ENCODE measurements at regions not wholly inside any gene's neighbourhood (a gene's known extent, or its start where the extent isn't known, plus 50 kb on each side); places are given as distances from the start of the nearest gene placed in this dataset.

DNA sequence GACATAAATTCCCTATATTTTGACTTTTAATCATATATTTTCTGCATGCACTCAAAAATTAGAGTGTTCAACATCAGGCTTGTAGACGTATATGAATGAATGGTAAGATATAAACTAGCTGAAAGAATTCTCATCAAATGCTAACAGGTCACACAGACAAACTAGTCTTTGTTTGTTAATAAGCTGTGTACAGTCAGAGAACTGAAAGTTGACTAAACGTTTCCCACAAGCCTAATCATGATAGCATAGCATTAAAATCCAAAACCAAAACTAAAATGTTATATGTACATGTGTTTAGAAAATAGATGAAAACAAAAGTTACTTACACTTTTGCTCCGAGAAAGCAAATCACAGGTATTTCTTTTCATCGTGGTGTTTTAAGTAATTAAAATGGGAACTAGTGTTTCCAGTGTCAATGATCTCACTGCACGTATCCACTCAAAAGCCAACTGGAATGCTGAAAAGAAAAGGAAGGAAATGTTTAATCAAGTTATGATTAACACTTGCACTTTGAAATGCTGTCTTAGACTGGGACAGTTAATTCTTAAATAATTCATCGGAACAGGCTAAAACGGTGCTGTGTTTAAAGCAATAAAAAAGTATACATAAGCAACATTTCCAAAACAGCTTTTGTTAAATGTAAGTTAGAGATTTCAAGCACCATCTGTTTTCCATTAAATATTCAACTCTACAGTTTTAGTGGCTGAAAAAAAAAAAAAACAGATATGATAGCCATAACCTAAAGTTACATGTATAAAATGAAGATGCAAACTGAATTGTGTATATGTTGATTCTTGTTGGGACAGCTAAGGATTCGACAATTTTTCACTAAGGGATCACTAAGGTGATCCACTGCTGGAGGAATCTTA lies 291.9 kb upstream of the PDE4D start:
- no peak for DNase-seq (ENCODE audit: low read depth)

DNA sequence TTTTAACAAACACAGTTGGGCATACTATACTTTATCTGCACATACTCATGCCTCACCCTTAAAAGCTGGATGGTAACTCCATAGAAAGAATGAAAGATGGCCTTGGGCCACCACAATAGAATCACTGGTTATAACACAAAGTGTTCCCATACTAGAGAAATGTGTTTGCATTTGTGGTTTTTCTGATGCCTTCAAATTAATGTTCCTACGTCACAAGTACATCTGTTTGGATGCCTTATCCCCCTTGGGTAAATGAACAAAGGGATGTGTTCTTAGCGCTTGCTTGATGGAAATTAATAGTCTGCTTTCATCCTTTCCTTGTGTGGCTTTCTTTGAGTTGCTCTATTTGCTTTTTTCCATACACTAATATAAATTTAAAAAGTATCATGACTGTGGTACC lies 291.1 kb upstream of the PDE4D start:
- no peak for DNase-seq (ENCODE audit: low read depth)

DNA sequence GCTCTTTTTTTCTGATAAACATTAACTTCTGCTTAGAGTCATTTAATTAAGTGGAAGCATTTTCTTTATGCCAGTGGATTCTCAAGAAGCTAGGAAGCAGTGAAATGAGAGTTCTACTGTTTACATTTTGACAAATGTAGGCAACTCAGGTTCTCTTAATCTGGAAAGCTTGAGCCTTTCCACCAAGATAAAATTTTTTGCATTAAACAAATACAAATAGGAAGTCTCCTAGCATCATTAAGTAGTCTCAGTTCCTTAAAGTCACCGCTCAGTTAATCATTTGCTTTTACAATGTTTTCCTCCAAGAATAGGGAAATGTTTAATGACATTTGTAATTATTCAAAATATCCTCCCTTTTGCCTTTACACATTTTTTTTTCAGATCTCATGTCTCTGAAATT lies 290.4 kb upstream of the PDE4D start:
- DNase-seq (ENCODE audit: low read depth), result no peak

- DNase-seq (ENCODE audit: low read depth), result no peak
Measured at GRCh38 chr5:60178101-60178500, 284.6 kb upstream of the PDE4D start.

- DNase-seq (ENCODE audit: low read depth), result no peak
Measured at GRCh38 chr5:60177596-60177995, 284.1 kb upstream of the PDE4D start.

DNA sequence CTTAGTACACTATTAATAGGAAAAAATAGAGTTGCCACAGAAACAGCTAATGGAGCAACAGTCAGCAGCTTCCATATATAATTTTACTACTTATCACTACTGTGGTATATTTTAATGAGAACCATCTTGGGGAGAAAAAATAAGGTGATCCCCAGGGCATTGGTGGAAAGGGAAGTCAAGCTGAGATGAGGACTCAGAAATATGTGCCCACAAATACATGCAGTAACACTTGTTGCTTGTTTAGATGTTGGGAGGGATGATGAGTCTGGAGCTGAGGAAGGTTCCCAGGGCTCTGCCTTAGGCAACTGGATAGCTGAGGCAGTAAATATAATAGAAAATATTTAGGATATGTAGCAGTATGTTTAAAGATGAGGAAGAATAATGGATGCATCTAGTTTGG lies 280.1 kb upstream of the PDE4D start:
- no peak for DNase-seq (ENCODE audit: low read depth)

DNA sequence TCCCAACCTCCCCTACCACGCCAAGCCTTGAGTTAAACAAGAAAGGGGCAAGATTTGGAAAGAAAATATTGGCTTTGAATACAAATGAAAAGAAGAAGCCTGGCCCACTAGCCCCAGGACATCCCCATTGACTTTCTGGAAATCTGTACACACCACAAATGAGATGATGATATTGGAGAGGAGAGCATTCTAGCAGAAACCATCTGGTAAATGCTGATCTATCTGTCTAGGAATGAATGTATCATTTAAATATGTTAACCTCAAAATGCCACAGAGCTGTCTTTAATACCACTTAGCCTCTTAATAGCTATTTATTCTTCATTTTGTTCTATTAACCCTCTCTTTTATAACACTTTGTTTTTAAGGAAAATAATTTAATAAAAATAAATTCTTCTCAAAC lies 270.2 kb upstream of the PDE4D start:
- DNase-seq (ENCODE audit: low read depth), result no peak

- DNase-seq (ENCODE audit: low read depth), result no peak
Measured at GRCh38 chr5:60162441-60162840, 268.9 kb upstream of the PDE4D start.

DNA sequence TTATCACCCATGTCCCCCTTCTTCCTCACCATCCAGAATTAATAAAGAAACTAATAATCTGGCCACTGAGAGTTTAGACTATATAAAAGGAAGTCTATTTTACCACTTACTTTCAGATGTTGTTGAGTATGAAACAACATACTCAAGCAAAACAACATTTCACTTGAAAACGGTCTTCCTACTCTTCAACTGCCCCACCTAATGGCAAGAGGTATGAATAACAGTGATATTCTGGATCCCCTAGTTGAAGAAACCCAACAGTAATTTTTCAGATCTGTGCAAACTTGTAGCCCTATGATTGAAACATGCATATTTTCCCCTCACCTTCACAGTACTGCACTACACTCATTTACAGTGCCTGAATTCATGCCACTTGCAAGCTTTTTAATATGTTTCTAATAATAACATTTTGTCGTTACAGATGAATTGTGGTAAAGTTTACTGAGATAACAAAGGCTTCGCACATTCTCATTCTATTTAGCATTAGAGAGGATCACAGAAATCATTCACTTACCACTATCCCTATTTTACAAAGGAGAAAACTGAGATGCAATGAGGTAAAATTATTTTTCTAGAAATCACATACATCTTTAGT lies 267.9 kb upstream of the PDE4D start:
- DNase-seq (ENCODE audit: low read depth), result no peak

DNA sequence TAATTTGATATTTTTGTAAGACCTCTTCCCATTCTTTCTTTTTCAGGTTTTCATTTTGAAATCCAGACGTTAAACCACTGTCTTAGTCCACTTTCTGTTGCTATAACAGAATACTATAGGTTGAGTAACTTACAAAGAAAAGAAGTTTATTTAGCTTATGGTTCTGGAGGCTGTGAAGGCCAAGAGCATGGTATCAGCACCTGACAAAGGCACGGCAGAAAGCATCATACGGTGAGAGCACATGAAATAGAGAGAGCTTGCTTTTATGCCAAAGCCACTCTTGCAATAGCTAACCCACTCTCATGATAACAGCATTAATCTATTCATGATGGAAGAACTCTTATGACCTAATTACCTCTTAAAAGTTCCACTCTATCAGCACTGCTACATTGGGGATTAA lies 255.6 kb upstream of the PDE4D start:
- DNase-seq (ENCODE audit: low read depth), result no peak

DNA sequence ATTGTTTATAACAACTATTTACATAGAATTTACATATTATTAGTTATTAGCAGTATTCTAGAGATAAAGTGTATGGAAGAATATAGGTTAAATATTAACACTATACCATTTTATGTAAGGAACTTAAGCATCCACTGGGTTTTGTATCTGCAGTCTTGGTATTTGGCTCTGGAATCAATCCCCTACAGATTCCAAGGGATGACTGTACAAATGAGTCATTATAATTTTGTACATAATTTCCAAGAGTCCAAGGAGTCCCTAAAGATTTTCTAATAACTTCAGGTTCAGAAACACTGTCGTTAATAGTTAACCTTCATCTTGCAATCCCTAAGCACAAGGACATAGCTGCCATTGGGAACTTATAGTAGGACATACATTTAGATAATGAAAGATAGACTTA lies 254.8 kb upstream of the PDE4D start:
- no peak for DNase-seq (ENCODE audit: low read depth)

- no peak for DNase-seq (ENCODE audit: low read depth)
Measured at GRCh38 chr5:60147791-60148190, 254.3 kb upstream of the PDE4D start.

DNA sequence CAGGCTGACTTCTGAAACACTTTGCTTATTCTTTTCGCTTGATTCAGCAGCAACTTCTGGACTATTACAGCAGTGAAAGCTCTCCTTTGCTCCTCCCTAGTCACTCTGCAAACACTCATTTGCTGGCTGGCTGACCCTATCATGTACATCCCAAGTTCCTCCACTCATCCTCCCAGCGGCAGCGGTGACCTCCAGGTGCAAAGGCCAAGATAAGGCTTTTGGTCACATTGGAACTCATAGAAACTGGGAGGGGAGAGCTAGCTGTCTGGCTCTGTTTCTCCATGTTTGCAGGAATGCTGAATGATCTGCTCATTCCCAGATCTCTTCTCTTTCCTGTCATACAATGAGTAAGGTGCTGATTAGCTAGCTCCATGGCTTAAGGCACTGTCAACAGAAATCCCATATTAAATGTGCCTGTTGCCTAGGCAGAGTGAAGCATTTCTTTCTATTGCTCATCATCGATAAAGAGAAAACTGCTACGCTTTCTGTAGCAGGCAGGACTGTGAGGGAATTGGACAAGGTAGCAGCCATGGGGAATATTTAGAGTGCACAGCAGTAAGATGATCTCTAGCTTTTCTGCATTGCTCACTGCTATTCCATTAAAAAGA lies 250.5 kb upstream of the PDE4D start:
- DNase-seq (ENCODE audit: low read depth), result no peak

DNA sequence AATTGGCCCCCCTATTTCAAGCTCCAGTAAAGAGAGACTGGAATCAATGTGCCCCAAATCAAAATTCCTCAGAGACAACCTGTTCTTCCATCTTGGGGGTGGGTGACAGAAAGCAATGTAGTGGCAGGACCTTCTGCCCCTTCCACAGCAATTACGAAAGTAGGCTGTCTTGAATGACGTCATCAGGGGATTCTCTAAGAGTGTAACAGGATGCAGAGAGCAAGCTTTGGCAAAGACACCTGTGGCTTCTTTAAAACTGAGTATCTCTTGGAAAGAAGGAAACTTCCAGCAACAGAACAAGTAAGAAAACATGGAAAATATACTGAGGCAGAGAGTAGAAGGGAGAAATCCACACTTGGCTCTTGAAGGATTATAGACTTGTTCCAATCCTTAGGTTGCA lies 247.6 kb upstream of the PDE4D start:
- no peak for DNase-seq (ENCODE audit: low read depth)

- DNase-seq (ENCODE audit: low read depth), result no peak
Measured at GRCh38 chr5:60136841-60137240, 243.3 kb upstream of the PDE4D start.

DNA sequence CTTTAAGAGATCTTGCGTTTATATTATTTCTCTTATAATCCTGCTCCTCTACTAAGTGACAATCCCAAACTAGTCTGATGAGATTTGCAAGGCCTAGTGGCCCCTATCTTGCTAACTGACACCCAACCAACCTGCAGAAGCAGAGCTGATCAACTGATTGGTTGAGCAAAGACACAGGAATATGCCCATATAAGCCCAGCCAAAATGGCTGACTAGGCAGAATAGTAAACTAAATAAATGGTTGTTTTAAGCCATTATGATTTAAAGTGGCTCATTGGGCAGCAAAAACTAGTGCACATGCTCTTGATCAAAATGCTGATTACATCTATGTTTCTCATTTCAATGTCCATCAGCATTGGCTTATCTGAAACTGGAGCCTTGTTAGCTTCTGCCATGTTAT lies 238.0 kb upstream of the PDE4D start:
- DNase-seq (ENCODE audit: low read depth), result no peak

DNA sequence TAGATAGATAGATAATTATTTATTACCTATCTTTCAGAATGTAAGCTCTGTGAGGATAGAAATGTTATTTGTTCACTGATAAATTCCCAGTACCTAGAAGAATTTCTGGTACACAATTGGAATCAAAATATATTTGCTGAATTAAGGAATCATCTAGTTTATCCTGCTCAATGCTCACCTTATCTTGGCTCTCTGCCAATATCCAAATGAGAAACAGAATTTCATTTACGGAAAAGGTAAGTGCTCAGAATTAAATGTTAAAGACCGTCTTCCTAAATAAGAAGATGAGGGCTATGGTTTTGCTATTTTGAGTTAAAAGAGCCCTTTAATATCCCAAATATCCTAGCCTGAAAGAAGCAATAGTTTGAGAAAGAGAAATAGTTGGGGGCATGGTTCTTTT lies 232.1 kb upstream of the PDE4D start:
- no peak for DNase-seq (ENCODE audit: low read depth)

DNA sequence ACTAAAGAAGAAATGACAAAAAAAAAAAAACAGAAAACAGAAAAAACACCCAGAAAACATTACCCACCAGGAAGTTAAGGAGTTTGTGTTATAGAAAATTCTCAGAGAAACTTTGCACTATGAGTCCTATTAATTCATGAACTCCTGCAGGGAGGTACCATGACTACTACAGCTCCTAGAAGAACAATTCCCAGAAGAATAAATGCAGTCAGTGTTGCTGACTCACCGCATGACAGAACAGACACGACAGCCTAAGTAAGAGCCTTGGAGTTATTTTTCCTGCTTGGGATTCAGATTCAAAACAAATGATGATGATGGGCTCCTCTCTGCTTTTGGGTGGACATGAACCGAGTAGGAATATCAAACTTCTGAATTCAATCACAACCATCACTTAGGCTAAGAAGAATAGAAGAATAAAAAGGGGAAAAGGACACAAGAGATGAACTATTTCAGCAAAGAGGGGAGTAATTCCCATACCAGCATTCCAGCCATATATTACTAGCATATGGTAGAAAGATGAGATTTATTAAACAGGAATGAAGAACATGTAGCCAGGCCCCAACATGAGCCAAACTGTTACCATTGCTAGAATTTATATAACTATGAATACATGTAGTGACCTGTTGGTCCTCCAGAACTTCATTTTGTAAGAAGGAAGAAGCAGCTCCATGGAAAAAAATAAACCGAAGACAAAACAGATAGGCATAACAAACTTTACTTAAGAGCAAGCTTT lies 209.6 kb upstream of the PDE4D start:
- no peak for DNase-seq (ENCODE audit: low read depth)

DNA sequence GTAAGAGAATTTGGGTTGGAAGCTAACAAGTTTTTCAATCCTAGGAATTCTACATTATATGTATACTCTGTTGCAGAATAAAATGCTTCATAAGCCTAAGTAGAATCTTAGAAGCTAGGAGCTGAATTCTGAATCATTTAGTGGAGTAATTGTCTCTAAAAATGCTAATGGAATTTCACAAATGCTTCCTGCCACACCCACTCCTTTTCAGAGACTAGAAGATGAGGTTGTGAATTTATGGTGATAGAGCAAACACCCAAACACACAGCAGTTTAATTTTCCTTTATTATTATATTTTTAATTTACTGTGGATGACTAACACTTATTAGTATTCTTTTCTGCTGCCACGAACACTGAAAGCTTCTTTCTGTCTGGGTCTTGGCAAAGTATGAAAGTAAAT lies 208.0 kb upstream of the PDE4D start:
- no peak for DNase-seq (ENCODE audit: low read depth)

- DNase-seq (ENCODE audit: low read depth), result no peak
Measured at GRCh38 chr5:60092671-60093422, 199.3 kb upstream of the PDE4D start.

GRCh38 chr5:60086583-60086982 lies 193.1 kb upstream of the PDE4D start:
- DNase-seq (ENCODE audit: low read depth), result no peak

DNA sequence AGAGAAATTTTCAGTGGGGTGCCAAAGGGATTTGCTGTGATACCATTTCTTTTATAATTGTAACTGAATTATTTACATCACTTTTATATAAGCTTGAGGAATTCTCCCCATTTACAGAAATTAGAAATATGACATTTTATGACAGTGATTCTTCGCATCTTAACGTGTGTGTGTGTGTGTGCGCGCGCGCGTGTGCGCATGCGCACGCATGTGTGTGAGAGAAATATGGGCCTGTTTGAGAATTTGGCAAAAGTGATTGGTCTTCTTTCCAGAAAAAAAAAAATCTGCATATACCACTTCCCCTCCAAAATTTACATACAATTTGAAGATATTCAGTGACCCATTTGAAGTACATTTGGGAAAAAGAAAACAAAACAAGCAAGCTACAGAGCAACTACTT lies 190.7 kb upstream of the PDE4D start:
- no peak for DNase-seq (ENCODE audit: low read depth)
